HCT116 (cell line): ENCODE measurements at regions not wholly inside any gene's neighbourhood (a gene's known extent, or its start where the extent isn't known, plus 50 kb on each side); places are given as distances from the start of the nearest gene placed in this dataset.

Source experiments
- ATAC-seq: fragments of 200-7000 bp; cut with Tn5 transposase; 2 replicates; pipeline ENCODE4 v1.9.1; 2020; ENCODE audit warnings: mild to moderate bottlenecking, moderate library complexity
- BruUV-seq: library from RNA; stranded (reverse); fragments of 400-500 nt; replicated peaks from 2 replicates; lab custom pipeline; 2021; lab: Mats Ljungman, UMichigan
- CTCF ChIA-PET: fragments of 300-600 bp; sonication (Branson Sonifier 250); formaldehyde crosslinking; loops from one replicate; lab custom pipeline; 2021; ENCODE audit warnings: antibody characterized with exemption; lab: Charles Lee
- POLR2A ChIA-PET: fragments of 300-600, 350-600 bp; sonication (Branson Sonifier 250); formaldehyde crosslinking; loops from one replicate; lab custom pipeline; 2021; ENCODE audit warnings: antibody characterized with exemption; lab: Charles Lee
- RAD21 ChIA-PET, 2 experiments: fragments of 300-600 bp; sonication (Branson Sonifier 250); formaldehyde crosslinking; loops; one replicate each; lab custom pipeline; 2023; ENCODE audit warnings: low total read pairs in 2 of 2; ENCODE audit not compliant: uncharacterized antibody in 2 of 2, unreplicated experiment in 2 of 2, low non-redundant PET in 1 of 2; lab: Charles Lee
- DNase-seq: peaks from one replicate; pipeline ENCODE4 v3.0.0-alpha.2; 2010; ENCODE audit warnings: low read depth, low spot score
- H2AFZ ChIP-seq: fragments of 200-600 bp; shearing (Covaris generic), sonication (generic); 2 replicates; pipeline ENCODE4 v1.6.1; 2017; ENCODE audit warnings: low read depth, mixed run types, mixed read lengths, antibody characterized with exemption, low read length; ENCODE audit not compliant: poor library complexity, severe bottlenecking
- H3K27ac ChIP-seq: 2 replicates; pipeline ENCODE4 v1.5.1; 2012; ENCODE audit warnings: low read depth, low read length
- H3K27me3 ChIP-seq: fragments of 200-600 bp; sonication (generic); 2 replicates; pipeline ENCODE4 v1.6.1; 2016; ENCODE audit warnings: mixed run types, low read length, mixed read lengths; ENCODE audit not compliant: insufficient read depth
- H3K36me3 ChIP-seq, 2 experiments: fragments of 200-500 bp in 1 of 2; fragments of 200-600 bp in 1 of 2; sonication (Bioruptor generic) in 1 of 2; sonication (generic) in 1 of 2; 2 replicates each; pipeline versions ENCODE4 v1.5.1 to v1.6.1; 2014 to 2016; ENCODE audit warnings: low read length in 2 of 2, inconsistent platforms in 1 of 2, mixed read lengths in 1 of 2, mixed run types in 1 of 2; ENCODE audit not compliant: insufficient read depth in 2 of 2, control insufficient read depth in 1 of 2
- H3K4me1 ChIP-seq, 2 experiments: fragments of 200-600 bp in 1 of 2; sonication (generic) in 1 of 2; 2 replicates each; pipeline versions ENCODE4 v1.5.1 to v1.6.1; 2012 to 2017; ENCODE audit warnings: low read length in 2 of 2, inconsistent platforms in 1 of 2, mild to moderate bottlenecking in 1 of 2, mixed read lengths in 1 of 2, mixed run types in 1 of 2, moderate library complexity in 1 of 2; ENCODE audit not compliant: insufficient read depth in 2 of 2, control insufficient read depth in 1 of 2
- H3K4me2 ChIP-seq: fragments of 200-600 bp; sonication (generic); 2 replicates; pipeline ENCODE4 v1.6.1; 2017; ENCODE audit warnings: mixed run types, low read length, mixed read lengths
- H3K4me3 ChIP-seq, 2 experiments: fragments of 200-600 bp in 1 of 2; sonication (generic) in 1 of 2; replicated peaks in 1 of 2; 2 replicates each; pipeline ENCODE4 v1.5.1; 2011 to 2016; ENCODE audit warnings: low read length in 2 of 2, control low read depth in 1 of 2, low read depth in 1 of 2, mild to moderate bottlenecking in 1 of 2, mixed read lengths in 1 of 2, mixed run types in 1 of 2
- H3K79me2 ChIP-seq: fragments of 200-600 bp; sonication (generic); 2 replicates; pipeline ENCODE4 v1.6.1; 2017; ENCODE audit warnings: mild to moderate bottlenecking, mixed run types, low read length, moderate library complexity, mixed read lengths; ENCODE audit not compliant: insufficient read depth
- H3K9ac ChIP-seq: fragments of 200-600 bp; sonication (generic); 2 replicates; pipeline ENCODE4 v1.6.1; 2016; ENCODE audit warnings: low read length, mixed read lengths
- H3K9me2 ChIP-seq: fragments of 200-600 bp; sonication (generic), shearing (Covaris generic); 2 replicates; pipeline ENCODE4 v1.6.1; 2017; ENCODE audit warnings: mixed run types, mild to moderate bottlenecking, moderate library complexity; ENCODE audit not compliant: insufficient read depth
- H3K9me3 ChIP-seq, 2 experiments: fragments of 200-500 bp in 1 of 2; fragments of 200-600 bp in 1 of 2; sonication (Bioruptor generic) in 1 of 2; sonication (generic) in 1 of 2; 2 replicates each; pipeline ENCODE4 v1.6.1; 2014 to 2017; ENCODE audit warnings: low read length in 2 of 2, mixed read lengths in 2 of 2, inconsistent platforms in 1 of 2, low read depth in 1 of 2, mild to moderate bottlenecking in 1 of 2, mixed run types in 1 of 2, moderate library complexity in 1 of 2; ENCODE audit not compliant: control insufficient read depth in 1 of 2, insufficient read depth in 1 of 2
- H4K20me1 ChIP-seq: fragments of 200-600 bp; sonication (generic), shearing (Covaris generic); 2 replicates; pipeline ENCODE4 v1.6.1; 2017; ENCODE audit warnings: mixed run types, mild to moderate bottlenecking, moderate library complexity; ENCODE audit not compliant: insufficient read depth
- ATF3 ChIP-seq: IDR thresholded peaks from 2 replicates; pipeline ENCODE4 v1.6.1; 2012
- CBX3 ChIP-seq: IDR thresholded peaks from 2 replicates; pipeline ENCODE4 v1.6.1; 2012; ENCODE audit warnings: low read depth
- CEBPB ChIP-seq: IDR thresholded peaks from 2 replicates; pipeline ENCODE4 v1.6.1; 2012; ENCODE audit warnings: low read depth
- CTCF ChIP-seq, 3 experiments: fragments of 200-600 bp in 1 of 3; sonication (generic) in 1 of 3; IDR thresholded peaks in 2 of 3; conservative IDR thresholded peaks in 1 of 3; 2 replicates each; pipeline ENCODE4 v1.5.1; 2012 to 2017; ENCODE audit warnings: low read depth in 2 of 3, low read length in 2 of 3, antibody characterized with exemption in 1 of 3, borderline replicate concordance in 1 of 3, control low read depth in 1 of 3, mild to moderate bottlenecking in 1 of 3, mixed read lengths in 1 of 3, mixed run types in 1 of 3, moderate library complexity in 1 of 3; ENCODE audit not compliant: insufficient read depth in 1 of 3
- EGR1 ChIP-seq: IDR thresholded peaks from 2 replicates; pipeline ENCODE4 v1.6.1; 2012; ENCODE audit warnings: low read depth
- ELF1 ChIP-seq: IDR thresholded peaks from 2 replicates; pipeline ENCODE4 v1.6.1; 2012; ENCODE audit warnings: low read depth, borderline replicate concordance
- EZH2phosphoT487 ChIP-seq: fragments of 200-600 bp; IDR thresholded peaks from 2 replicates; pipeline ENCODE4 v1.6.1; 2018; ENCODE audit warnings: antibody characterized with exemption, borderline replicate concordance
- JUND ChIP-seq: IDR thresholded peaks from 2 replicates; pipeline ENCODE4 v1.6.1; 2012
- SRF ChIP-seq: IDR thresholded peaks from 2 replicates; pipeline ENCODE4 v1.6.1; 2012; ENCODE audit warnings: low read depth
- ZFX ChIP-seq: fragments of 450-650 bp; IDR thresholded peaks from 2 replicates; pipeline ENCODE4 v1.6.1; 2017
- ZNF274 ChIP-seq: fragments of 200-500 bp; sonication (Bioruptor generic); IDR thresholded peaks from 2 replicates; pipeline ENCODE4 v1.6.1; 2014; ENCODE audit warnings: mild to moderate bottlenecking, low read depth, low read length, inconsistent platforms
- intact Hi-C: fragments of 100-400 bp; cut with micrococcal nuclease; formaldehyde crosslinking; loops from 2 replicates; pipeline ENCODE4 v1.10.0; 2022

GRCh38 chr5:119745976-119746375 is 116.6 kb downstream of the FAM170A start:
- Histone ChIP-seq H3K4me1 (no peaks in the 10 kb centered on the region), H3K36me3 (no peaks in the 10 kb centered on the region), H3K9me3 (no peaks in the 10 kb centered on the region), H3K9me2 (no peaks in the 10 kb centered on the region), H3K4me3 (no peak overlapping the region), H4K20me1 (no peaks in the 10 kb centered on the region), H2AFZ (no peak overlapping the region), H3K79me2 (no peaks in the 10 kb centered on the region), H3K27ac (no peak overlapping the region), H3K4me2 (no peak overlapping the region), H3K27me3 (no peaks in the 10 kb centered on the region), H3K9ac (no peak overlapping the region)
- TF ChIP-seq CEBPB (no peak), ELF1 (no peak), CBX3 (no peak), EGR1 (no peak), JUND (no peak), ZNF274 (no peak), EZH2phosphoT487 (no peak), CTCF (IDR thresholded peaks at IDR 0.05 in 2 of 3, conservative IDR thresholded peaks at IDR 0.05 in 1 of 3; ENCODE audit: borderline replicate concordance in 1 of 3, insufficient read depth in 1 of 3, low read depth in 2 of 3, low read length in 2 of 3) (no peak), ZFX (no peak)
- ChIA-PET POLR2A (no interaction called here), CTCF (no interaction called here), RAD21 (no interaction called here)
- ATAC-seq = no peak
- DNase-seq = no peak
- BruUV-seq = no TSS peak
- intact Hi-C loops = loop anchor here (2.0 kb wide), 1 partner anchor 167 kb away; no protein-coding TSS in a partner anchor

GRCh38 chr5:119746984-119747383 is 117.6 kb downstream of the FAM170A start:
- no peak overlapping the region for H2AFZ ChIP-seq
- H3K27me3 ChIP-seq = no peaks in the 10 kb centered on the region
- no peaks in the 10 kb centered on the region for H3K4me1 ChIP-seq
- H3K4me2 ChIP-seq = no peak overlapping the region
- CTCF ChIA-PET = no interaction called here
- no peak for DNase-seq
- intact Hi-C loops = no loop called here
- no TSS peak for BruUV-seq
- no peaks in the 10 kb centered on the region for H3K9me2 ChIP-seq
- no peaks in the 10 kb centered on the region for H3K36me3 ChIP-seq
- POLR2A ChIA-PET = no interaction called here
- no peaks in the 10 kb centered on the region for H4K20me1 ChIP-seq
- no peak for ATAC-seq
- H3K27ac ChIP-seq = no peak overlapping the region
- no peak overlapping the region for H3K9ac ChIP-seq
- H3K9me3 ChIP-seq = no peaks in the 10 kb centered on the region
- H3K79me2 ChIP-seq = no peaks in the 10 kb centered on the region
- no peak overlapping the region for H3K4me3 ChIP-seq
- RAD21 ChIA-PET = no interaction called here
- TF ChIP-seq SRF (no peak), EZH2phosphoT487 (no peak), ZFX (no peak), CEBPB (no peak), EGR1 (no peak), ATF3 (no peak), CTCF (IDR thresholded peaks at IDR 0.05 in 2 of 3, conservative IDR thresholded peaks at IDR 0.05 in 1 of 3; ENCODE audit: borderline replicate concordance in 1 of 3, insufficient read depth in 1 of 3, low read depth in 2 of 3, low read length in 2 of 3) (no peak)
